SU-DHL-6 (cell line): ENCODE measurements at regions not wholly inside any gene's neighbourhood (a gene's known extent, or its start where the extent isn't known, plus 50 kb on each side); places are given as distances from the start of the nearest gene placed in this dataset.

Experiments
- EZH2phosphoT487 ChIP-seq: fragments of 200-600 bp; sonication (generic), shearing (Covaris generic); conservative IDR thresholded peaks from 2 replicates; pipeline ENCODE4 v1.6.1; 2018; ENCODE audit warnings: mild to moderate bottlenecking, antibody characterized with exemption, low read length, moderate library complexity, mixed read lengths
- TF ChIP-seq, protein P1 (sequence below): fragments of 200-600 bp; sonication (generic); IDR thresholded peaks from one replicate; pipeline ENCODE4 v1.5.1; 2017; ENCODE audit warnings: antibody characterized with exemption, mild to moderate bottlenecking, low read length, moderate library complexity; ENCODE audit not compliant: insufficient read depth, poor library complexity, severe bottlenecking

DNA sequence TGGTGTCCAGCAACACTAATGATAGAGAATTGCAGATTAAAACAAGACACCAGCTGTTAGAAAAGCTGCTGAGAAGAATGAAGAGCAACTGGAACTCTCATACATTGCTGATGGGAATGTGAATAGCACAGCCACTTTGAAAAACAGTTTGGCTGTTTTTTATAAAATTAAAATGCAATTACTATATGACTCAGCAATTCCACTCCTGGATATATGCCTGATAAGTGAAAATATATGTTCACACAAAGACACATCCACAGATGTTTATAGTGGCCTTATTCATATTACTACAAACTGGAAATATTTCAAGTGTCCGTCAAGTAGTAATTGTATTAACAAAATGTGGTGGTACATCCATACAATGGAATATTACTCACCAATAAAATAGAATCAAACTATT lies 99.7 kb upstream of the HAO2 start:
- TF ChIP-seq, protein P1, sequence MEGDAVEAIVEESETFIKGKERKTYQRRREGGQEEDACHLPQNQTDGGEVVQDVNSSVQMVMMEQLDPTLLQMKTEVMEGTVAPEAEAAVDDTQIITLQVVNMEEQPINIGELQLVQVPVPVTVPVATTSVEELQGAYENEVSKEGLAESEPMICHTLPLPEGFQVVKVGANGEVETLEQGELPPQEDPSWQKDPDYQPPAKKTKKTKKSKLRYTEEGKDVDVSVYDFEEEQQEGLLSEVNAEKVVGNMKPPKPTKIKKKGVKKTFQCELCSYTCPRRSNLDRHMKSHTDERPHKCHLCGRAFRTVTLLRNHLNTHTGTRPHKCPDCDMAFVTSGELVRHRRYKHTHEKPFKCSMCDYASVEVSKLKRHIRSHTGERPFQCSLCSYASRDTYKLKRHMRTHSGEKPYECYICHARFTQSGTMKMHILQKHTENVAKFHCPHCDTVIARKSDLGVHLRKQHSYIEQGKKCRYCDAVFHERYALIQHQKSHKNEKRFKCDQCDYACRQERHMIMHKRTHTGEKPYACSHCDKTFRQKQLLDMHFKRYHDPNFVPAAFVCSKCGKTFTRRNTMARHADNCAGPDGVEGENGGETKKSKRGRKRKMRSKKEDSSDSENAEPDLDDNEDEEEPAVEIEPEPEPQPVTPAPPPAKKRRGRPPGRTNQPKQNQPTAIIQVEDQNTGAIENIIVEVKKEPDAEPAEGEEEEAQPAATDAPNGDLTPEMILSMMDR: no peak
- no peak for TF ChIP-seq EZH2phosphoT487
